NCI-H2196 treated with DMSO at 0.1 percent for 48 hours (cell line): ENCODE measurements at regions not wholly inside any gene's neighbourhood (a gene's known extent, or its start where the extent isn't known, plus 50 kb on each side); places are given as distances from the start of the nearest gene placed in this dataset.

Source experiments
- DNase-seq: peaks from one replicate; lab custom pipeline; 2025; ENCODE audit not compliant: unreplicated experiment; lab: John Stamatoyannopoulos, UW

DNA sequence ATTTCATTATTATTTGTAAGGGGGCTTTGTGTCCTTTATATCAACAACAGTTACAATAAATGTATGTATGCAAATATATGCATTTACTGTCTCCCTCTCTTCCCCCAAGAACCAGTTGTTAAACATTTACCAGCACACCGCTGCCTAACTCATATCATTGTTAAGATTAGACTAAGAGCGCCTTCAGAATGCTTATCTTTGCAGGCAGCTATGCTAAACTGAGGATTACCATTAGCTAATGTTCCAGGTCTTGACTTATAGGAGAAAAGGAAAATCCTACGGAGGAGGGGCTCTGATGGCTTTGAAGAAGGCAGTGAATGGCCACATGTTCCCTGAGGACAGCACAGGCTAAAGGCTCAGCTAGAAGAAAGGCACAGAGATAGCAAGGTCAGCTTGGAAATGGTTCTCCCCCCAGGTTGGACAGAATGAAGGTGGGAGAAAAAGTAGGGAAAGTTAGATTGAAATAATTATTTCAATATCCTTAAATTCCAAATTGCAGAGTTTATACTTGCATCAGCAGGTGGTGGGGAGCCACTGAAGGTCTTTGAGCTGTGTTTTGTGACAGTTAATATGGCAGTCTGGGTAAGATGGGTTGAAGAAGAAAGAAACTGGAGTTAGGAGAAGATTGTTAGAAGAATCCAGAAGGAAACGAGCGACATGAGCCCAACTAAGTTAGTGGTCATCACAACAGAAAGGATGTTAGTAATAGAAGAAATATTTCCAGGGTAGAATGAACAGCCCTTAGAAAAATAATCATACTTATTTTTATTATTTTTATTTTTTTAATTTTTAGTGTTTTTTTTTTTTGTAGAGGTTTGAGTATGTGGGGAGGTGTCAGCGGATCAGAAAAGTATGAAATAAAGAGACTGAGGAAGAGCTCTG is 87.0 kb upstream of the MAF start:
- DNase-seq: no peak

DNA sequence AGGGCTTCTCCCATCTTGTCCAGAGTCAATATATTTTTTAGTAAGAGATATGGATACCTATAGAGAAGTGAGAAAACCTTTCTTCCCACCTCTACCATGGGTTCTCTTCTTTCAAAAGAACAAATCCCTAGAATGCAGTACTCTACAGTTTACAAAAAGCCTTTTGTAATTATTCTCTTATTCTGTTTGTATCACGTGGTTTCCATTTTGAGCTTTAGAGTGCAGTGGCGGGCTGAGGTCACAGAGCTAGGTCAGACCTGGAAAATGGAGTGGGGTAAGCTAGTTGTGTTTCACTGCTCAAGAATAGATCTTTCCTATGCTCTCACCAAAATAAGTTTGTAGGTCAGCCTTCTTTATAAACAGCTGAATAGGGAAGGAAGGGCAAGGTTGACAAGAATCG is 85.3 kb upstream of the MAF start:
- DNase-seq: no peak

DNA sequence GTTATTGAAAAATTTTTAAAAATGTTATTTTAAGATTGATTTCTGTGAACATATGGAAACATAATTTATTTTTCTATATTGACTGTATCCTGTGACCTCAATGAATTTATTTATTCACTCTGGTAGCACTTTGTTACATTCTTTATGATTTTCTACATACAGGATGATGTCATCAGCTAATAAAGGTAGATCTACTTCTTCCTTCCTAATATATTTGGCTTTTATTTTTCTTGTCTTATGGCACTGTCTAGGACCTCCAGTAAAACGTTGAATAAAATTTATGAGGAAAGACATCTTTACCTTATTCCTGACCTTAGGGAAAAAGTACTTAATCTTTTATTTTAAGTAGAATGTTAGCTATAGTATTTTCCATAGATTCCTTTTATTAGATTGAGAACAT is 78.8 kb upstream of the MAF start:
- no peak for DNase-seq

DNA sequence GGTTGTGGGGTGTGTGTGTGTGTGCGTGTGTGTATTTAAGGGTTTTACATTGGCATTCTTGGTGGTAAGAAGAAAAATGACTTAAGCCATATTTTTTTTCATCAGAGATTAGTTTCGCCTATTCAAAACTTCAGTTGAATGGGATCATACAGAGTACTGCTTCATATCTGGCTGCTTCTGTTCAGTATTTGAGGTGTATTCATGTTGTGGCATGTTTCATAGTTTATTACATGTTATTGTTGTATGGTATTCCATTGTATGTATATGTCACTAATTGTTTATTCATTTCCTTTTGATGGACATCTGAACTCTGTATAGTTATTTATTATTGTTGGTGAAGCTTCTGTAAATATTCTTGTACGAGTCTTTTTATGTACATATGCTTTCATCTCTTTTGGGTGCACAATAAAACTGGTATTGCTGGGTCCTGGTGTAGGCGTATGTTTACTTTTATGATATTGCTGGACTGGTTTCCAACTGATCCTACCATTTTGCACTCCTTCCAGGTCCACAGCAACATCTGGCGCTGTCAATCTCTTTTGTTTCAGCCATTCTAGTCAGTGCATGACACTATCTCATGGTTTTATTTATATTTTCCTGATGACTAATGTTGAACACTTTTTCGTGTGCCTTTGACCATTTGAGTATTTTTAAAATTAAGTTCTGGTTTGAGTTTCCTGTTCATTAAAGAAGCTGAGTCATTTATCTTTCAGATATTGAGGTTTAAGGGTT is 77.4 kb upstream of the MAF start:
- DNase-seq: no peak

DNA sequence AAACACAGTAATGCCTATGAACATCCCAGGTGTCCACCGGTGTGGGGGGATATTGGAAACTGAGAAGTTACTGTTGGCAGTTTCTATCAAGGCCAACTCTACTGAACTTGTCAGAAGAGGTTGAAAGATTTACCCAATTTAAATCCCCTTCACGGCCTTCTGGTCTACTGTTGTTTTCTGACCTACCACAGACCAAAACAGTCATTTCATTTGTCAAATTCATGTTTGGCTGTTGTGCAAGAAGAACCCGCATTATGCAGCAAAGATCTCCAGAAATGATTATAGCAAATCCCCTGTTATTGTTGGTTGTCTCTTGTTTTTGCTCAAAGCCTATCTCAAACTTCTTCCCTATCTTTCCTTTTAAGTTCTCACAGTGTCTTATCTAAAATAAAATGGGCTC is 73.1 kb upstream of the MAF start:
- DNase-seq: no peak

DNA sequence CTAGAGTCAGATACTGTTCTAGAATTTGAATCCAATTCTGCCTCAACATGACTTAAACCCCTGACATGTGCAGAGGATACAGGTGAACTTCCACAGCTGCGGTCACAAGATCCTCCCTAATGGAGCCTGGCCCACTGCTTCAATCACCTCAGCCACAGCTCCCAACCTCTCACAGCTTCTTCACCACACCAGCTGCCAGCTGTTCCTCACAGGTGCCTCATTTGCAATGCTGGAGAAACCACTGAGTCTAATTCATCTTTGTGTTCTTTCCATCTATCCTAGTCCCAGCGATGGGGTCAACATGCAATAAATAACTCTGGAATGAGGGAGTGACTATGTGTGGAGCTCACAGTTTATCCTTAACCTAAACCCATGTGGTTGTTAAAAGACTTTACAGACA is 72.0 kb upstream of the MAF start:
- DNase-seq: no peak

DNA sequence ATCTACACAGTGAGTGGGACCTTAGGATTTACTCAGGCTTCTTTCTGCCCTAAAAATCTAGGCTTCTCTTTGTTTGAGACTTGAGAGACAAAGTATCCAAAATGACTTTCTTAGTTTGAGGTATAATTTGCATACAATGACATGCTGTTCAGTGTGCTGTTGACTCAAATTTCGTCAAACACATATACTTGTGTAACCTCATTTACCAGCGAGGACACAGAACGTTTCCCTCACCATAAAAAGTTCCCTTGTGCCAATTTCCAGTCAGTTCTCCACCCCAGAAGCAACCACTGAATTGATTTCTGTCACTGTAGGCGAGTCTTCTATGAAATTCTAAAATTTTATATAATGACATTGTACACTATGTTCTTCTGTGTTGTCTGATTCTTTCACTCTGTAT is 68.0 kb upstream of the MAF start:
- no peak for DNase-seq

DNA sequence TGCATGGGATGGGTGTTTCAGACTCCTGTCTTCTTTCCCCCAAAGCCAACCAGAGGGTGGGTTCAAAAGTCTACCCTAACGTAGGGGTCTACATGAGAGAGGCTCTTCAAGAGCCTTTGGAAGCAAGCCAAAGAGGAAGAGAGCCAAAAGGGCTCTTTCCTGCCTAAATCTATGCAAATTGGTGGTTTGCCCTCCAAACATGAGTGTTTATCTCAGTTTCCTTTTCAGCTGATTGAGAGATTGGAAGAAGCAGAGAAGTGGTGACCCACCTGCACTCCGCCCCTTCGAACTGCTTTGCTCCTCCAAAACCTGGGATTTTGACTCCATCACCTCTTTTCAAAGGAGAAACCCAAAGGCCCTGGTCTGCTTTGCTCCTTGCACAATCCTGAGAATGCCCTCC is 65.4 kb upstream of the MAF start:
- DNase-seq: no peak

DNA sequence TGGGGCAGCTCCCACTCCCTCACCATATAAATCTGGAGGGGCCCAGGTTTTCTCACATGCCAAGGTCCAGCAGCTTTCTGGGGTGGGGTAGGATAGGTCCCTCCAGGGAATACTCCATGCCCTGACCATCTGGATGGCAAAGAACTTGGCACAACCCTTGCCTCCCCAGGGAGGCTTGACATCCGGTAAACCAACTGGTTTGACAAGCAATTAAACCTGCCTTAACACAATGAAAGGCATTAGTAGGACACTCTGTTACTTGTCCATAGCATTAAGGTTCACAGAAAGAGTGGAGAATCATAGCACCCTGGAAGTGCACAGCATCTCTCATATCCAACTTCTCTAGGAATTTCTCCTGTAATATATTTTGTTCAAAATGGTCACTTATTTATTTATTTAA is 63.9 kb upstream of the MAF start:
- DNase-seq: no peak

DNA sequence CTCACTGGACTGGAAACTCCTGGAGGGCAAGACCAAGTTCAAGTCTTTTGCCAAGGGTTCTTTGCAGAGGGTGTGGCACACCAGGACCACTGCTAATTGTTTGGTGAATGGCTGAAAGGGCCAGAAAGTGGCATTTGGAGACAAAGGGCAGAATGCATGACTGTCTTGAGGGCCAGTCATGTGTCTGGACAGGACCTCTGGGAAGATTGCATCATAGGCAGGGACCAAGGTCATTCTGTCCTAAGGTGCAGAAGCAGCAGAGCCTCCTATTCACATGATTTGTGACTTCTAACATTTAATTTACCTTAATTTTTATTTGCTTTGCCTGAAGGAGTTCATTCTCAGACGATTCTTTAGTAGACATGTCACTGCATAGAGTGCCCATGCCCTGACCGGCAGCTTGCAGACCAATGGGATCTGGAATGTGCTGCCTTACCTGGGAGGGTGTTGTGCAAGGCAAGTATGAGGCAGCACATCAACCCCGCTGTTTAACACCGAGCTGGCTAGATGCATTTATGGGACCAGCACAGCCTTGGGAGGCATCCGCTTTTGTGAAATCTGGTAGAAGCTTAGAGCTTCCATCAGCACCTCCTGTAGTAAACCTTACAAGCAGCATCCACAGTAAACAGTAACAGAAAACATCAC is 62.3 kb upstream of the MAF start:
- no peak for DNase-seq

DNA sequence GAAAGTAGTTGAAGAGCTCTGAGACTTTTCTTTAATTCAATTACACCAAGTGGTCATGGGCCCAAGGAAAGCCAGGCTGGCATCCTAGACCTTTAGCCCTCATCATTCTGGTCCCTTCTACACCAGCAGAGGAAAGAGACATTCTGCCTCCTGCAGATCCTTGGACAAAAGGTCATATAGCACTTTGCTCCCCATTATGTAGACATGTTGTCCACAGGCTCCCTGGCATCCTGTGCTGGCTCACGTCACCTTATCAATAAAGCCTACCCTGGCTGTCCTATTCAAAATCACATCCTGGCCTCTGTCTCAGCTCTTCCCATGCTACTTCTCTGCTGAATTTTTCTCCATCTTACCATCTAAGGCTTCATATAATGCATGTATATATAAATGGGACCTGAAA is 61.6 kb upstream of the MAF start:
- DNase-seq: no peak

DNA sequence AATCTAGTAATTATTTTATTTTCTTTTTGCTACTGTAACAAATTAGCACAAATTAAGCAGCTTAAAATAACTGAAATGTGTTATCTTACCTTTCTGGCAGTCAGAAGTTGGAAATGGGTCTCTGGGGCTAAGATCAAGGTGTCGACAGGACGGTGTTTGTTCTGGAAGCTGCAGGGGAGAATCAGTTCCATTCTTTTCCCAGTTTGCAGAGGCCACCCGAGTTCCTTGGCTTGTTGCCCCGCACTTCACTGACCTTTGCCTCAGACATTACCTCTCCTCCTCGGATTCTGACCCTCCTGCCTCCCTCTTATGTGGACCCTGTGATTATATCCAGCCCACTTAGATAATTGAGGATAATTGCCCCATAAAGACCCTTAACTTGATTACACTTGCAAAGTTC is 61.0 kb upstream of the MAF start:
- DNase-seq: no peak

DNA sequence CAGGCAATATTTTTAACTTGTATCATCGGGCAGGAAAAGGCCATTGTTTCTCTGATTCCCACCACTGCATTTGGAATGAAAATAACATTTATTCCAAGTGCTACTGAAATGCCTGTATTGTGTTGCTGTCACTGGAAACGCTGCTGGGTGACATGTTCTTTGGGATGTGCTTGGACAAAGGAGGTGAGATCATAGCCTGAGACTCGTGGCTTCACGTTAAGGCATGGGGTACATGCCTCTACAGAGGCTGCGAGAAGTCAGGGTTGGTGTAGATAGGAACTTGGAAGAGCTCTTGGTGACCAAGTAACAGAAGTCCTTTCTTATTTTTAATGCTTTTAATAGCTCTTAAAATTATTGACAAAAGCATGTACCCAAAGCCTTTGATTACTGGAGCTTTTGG is 58.8 kb upstream of the MAF start:
- no peak for DNase-seq

DNA sequence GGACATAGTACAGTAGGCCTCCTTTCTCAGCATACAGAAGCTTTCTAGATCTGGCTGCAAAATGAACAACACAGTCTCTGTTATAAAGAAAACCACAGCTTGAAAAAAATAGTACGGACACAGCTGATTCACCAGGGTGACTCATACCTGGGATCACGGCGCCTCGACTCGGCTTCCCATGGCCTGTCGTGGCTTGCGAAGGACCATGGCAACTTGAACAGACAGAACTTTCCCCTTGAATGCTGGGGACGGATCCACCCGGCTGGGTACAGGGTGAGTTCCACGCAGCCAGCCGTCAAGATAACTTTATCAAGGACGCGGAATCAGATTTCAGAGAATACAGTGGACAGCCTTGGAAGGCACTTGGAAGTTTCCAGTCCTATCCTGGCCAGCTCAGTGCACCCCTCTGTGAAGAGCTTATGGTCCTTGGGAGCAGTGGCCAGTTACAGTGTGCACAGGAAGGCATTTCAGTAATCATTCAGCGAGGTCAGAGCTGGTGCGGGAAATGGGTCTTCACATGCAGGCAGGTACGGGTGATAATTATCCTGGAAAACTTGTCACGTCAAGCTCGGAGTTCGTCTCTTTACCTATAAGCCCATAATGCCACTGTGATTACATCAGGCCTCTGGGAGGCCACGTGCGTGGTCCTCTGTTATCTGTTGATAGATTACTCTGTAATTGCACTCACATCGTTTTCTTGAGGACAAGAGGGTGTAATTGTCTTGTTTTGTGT is 57.9 kb upstream of the MAF start:
- DNase-seq: no peak

DNA sequence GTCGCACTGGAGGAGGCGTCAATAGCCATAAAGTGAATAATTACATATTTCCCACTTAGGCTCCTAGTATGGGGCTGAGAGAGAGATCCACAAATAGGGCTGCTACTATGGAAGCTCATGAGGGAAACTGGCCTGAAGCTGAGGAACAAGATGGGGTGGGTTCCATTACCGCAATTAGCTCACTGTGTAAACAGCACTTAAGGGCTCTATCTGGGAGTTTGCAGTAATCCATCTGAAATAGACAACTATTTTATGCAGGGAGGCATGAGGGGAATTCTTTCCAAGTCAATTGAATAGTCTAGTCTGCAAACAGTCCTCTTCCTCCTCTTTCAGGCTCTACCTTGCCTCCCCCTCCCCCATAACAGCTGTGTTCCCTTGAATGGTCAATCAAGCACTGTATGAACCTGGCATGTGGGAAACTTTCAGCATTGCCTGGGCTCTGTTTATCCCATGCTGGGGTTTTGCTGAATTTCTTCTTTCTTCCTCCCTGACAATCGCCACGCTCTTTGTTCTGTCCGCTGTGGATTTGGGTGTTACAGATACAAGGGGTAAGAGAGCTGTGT is 56.1 kb upstream of the MAF start:
- DNase-seq: no peak

DNA sequence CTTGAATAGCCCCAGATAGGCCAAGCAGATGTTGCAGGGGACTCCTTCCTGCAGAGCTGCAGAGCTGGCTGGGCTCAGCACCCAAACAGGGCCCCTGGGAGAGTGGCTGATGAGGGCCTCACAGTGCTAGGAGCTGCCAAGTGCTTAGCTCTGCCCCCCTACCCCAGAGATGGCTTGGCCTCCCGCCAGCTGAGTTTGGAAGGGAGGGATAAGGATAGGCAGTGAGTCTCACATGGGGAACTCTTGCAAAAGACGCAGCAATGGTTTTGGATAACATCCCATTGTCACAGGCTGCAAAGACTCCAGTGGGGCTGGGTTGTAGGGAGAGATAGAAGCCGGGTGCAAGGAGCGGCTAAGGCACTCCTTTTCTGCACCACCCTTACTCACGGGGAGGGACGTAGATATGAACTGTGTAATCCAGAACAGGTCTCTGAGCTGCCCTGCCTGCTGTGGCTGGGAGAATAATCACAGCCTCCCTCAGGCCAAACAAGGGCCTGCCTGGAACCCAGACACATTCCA is 52.9 kb upstream of the MAF start:
- DNase-seq: no peak

DNA sequence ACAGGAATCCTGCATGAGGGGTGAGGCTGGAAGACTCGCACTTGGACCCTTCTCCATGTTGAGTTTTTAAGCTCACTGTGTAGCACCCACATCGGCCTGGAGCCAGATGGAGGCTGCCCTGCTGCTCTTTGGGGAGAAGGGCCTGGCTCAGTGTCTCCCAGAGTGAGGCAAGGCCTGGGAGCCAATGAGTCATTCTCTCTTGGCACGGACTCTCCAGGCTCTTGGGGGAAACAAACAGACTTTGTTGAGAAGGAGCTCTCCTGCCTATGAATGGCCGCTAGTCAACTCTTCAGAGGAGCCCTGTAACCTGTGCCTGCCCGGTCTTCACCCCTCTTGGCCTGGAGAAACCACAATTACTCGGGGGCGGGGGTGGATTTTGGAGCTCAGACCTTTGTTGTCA is 50.8 kb upstream of the MAF start:
- DNase-seq: no peak
